ENCODE measurements at regions not wholly inside any gene's neighbourhood (a gene's known extent, or its start where the extent isn't known, plus 50 kb on each side); places are given as distances from the start of the nearest gene placed in this dataset.
A peak's percentile ranks its signal among the peaks of the same experiment; 100 is the strongest.

DNA sequence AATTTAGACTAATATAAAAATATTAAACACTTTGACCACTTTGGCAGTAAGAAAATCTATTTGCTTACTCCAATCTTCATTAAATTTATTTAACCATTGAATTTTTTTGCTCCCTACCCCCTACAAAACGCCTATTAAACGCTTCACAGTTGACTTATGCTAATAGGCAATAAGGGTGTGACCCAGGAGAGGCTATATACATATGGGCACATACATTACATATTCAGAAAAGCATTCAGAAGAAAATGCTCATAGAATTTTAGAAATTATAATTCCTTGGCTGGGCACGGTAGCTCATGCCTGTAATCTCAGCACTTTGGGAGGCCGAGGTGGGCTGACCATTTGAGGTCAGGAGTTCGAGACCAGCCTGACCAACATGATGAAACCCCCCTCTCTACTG is 95.6 kb upstream of the STARD13 start:
- Histone ChIP-seq H3K27me3 (ENCODE audit: control insufficient read depth, insufficient read depth, low read length) (no peaks in the 10 kb centered on the region), H3K4me1 (ENCODE audit: control insufficient read depth, insufficient read depth, low read length) (no peaks in the 10 kb centered on the region), H3K27ac (ENCODE audit: low read depth, low read length) (no peak overlapping the region), H3K4me3 (ENCODE audit: low read depth, low read length) (no peak overlapping the region), H3K36me3 (ENCODE audit: control insufficient read depth, insufficient read depth, low read length) (no peaks in the 10 kb centered on the region), H3K9me3 (ENCODE audit: control insufficient read depth, insufficient read depth, low read length) (no peaks in the 10 kb centered on the region)
- no CpG with 5 or more reads among the region's 5 CpGs for WGBS (ENCODE audit: insufficient coverage)
- DNase-seq (ENCODE audit: low read depth in 4 of 6, low spot score in 6 of 6): no peak

DNA sequence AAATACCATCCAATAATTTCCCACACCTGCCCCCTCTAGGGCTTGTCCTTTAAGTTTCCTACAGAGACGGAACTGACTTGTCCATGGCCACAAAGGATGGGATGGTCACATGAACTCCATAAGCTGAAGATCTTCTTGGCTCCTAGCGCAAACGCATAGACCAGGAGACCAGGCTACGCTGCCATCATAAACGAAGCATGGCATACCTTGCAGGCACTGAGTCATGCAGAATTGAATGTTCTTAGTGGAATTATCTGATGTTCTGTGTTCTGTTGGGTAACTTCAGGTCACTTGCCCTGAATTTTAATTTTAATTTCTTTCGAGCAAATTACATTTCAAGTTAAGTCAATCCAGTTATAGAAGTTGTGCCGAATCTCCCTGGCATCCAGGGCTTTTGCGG is 96.4 kb upstream of the STARD13 start:
- Histone ChIP-seq H3K27me3 (ENCODE audit: control insufficient read depth, insufficient read depth, low read length) (no peaks in the 10 kb centered on the region), H3K4me3 (ENCODE audit: low read depth, low read length) (no peak overlapping the region), H3K36me3 (ENCODE audit: control insufficient read depth, insufficient read depth, low read length) (no peaks in the 10 kb centered on the region), H3K27ac (ENCODE audit: low read depth, low read length) (no peak overlapping the region), H3K4me1 (ENCODE audit: control insufficient read depth, insufficient read depth, low read length) (no peaks in the 10 kb centered on the region), H3K9me3 (ENCODE audit: control insufficient read depth, insufficient read depth, low read length) (no peaks in the 10 kb centered on the region)
- no peak for DNase-seq (ENCODE audit: low read depth in 4 of 6, low spot score in 6 of 6)
- WGBS (ENCODE audit: insufficient coverage): 94% methylated on average over 7 of the region's 8 CpGs

DNA sequence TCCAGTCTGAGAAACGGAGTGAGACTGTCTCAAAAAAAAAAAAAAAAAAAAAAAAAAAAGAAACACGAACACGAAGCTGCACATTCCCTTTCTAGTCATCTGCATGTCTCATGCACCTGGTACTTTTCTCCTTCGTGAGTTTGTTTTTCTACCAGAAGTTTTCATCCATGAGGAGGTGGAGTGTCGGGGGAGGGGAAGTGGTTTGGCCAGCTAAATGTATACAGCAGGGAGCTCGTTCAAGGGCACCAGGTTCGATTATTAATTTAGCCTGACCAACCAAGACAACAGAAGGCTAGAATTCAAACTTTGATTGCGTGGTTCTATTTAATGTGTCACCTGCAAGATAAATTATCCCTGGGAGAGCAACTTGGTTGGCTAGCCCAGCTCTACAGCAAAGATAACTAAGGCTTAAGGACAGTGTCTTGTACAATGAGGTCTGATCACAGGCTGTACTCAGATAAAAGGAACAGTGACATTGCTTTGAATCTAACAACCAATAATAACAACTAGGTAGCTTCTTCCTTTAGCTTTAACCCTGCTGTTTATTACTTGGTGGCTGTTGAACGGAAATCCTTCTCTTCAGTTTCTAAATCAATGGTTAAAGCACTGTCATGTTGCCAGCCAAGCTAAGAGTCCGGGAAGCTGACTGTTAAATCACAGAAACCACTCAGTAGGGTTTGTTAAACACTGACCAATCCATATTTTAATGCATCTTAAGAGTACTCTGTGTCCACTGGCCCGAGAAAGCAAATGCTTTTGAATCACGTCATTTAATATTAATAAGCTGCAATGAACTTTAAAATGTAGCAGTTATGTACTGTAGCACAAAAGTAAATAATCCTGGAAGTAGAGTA is 98.4 kb upstream of the STARD13 start:
- H3K9me3 ChIP-seq (ENCODE audit: control insufficient read depth, insufficient read depth, low read length): no peaks in the 10 kb centered on the region
- no peak overlapping the region for H3K4me3 ChIP-seq (ENCODE audit: low read depth, low read length)
- no peak overlapping the region for H3K27ac ChIP-seq (ENCODE audit: low read depth, low read length)
- H3K27me3 ChIP-seq (ENCODE audit: control insufficient read depth, insufficient read depth, low read length): no peaks in the 10 kb centered on the region
- 31% methylated on average over 2 of the region's 12 CpGs for WGBS (ENCODE audit: insufficient coverage)
- DNase-seq (ENCODE audit: low read depth in 4 of 6, low spot score in 6 of 6): no peak
- H3K36me3 ChIP-seq (ENCODE audit: control insufficient read depth, insufficient read depth, low read length): no peaks in the 10 kb centered on the region
- H3K4me1 ChIP-seq (ENCODE audit: control insufficient read depth, insufficient read depth, low read length): no peaks in the 10 kb centered on the region

DNA sequence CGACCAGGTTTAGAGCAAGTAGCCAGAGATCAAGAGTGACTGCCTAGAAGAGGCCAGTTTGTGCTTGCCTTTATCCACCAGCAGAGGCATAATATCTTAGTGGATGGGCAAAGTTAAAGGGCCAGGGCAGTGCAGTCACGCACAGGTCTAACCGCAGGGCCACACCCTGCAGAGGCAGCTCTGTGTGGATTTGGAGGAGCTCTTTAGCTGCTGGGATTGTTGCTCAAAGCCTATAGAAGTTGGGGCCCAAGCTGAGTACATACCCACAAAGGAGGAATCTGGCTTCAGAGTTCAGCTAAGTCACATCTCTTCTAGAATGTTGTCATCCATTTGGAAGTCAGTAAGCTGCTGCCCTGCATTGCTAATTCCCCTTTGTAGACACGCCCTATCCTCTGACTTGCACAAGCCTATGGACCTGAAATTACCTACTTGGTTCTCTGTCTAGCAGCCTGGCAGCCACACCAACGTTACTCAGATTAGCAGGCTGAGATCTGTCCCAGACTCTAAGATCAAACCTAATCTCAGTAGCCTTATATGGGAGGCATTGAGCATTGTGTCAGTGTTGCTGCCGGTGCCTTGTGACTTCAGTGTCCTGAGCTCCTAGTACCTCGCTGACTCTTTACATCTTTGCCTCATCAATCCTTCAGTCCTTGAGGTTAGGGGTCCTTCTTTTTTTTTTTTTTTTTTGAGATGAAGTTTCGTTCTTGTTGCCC is 102.9 kb upstream of the STARD13 start:
- no peaks in the 10 kb centered on the region for H3K27me3 ChIP-seq (ENCODE audit: control insufficient read depth, insufficient read depth, low read length)
- no peaks in the 10 kb centered on the region for H3K9me3 ChIP-seq (ENCODE audit: control insufficient read depth, insufficient read depth, low read length)
- WGBS (ENCODE audit: insufficient coverage): 93% methylated on average over 4 of the region's 8 CpGs
- H3K4me1 ChIP-seq (ENCODE audit: control insufficient read depth, insufficient read depth, low read length): peaks cover 6% of the 10 kb centered on the region
- H3K4me3 ChIP-seq (ENCODE audit: low read depth, low read length): no peak overlapping the region
- H3K36me3 ChIP-seq (ENCODE audit: control insufficient read depth, insufficient read depth, low read length): no peaks in the 10 kb centered on the region
- no peak for DNase-seq (ENCODE audit: low read depth in 4 of 6, low spot score in 6 of 6)
- no peak overlapping the region for H3K27ac ChIP-seq (ENCODE audit: low read depth, low read length)

DNA sequence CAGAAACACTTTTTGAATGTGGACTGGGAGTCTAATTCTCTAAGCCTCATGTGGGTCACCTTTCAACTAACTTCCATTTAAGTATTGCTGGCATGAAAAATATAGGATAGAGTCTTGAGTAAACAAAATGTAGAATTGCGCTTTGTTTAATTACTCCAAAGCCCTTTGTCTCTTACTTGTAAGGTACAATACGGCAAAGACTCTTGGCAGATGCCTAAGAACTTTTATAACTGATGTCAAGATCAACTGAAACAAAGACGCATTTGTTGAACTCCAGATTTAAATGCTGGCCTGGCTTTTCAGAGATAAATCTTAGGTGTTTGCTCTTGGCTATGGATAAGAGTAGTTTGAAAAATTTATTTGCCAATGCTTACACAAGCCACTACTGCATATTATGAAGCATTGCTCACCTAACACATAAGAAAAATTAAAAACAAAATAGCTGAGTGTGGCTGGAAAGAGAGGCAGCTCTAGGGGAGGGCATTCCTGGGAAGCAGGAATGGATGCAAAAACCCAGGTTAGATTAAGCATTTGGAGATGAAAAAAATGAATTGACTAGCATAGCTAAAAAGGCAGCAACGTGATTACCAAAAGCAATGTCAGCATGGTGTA is 107.3 kb upstream of the STARD13 start:
- peak in 2 of 6 donors; percentile 44 to 49 for DNase-seq (ENCODE audit: low read depth in 4 of 6, low spot score in 6 of 6)
- 82% methylated on average over 1 of the region's 4 CpGs for WGBS (ENCODE audit: insufficient coverage)
- H3K36me3 ChIP-seq (ENCODE audit: control insufficient read depth, insufficient read depth, low read length): no peaks in the 10 kb centered on the region
- H3K4me1 ChIP-seq (ENCODE audit: control insufficient read depth, insufficient read depth, low read length): peaks cover 6% of the 10 kb centered on the region
- no peak overlapping the region for H3K27ac ChIP-seq (ENCODE audit: low read depth, low read length)
- H3K27me3 ChIP-seq (ENCODE audit: control insufficient read depth, insufficient read depth, low read length): no peaks in the 10 kb centered on the region
- peaks cover 4% of the 10 kb centered on the region for H3K9me3 ChIP-seq (ENCODE audit: control insufficient read depth, insufficient read depth, low read length)
- H3K4me3 ChIP-seq (ENCODE audit: low read depth, low read length): no peak overlapping the region

DNA sequence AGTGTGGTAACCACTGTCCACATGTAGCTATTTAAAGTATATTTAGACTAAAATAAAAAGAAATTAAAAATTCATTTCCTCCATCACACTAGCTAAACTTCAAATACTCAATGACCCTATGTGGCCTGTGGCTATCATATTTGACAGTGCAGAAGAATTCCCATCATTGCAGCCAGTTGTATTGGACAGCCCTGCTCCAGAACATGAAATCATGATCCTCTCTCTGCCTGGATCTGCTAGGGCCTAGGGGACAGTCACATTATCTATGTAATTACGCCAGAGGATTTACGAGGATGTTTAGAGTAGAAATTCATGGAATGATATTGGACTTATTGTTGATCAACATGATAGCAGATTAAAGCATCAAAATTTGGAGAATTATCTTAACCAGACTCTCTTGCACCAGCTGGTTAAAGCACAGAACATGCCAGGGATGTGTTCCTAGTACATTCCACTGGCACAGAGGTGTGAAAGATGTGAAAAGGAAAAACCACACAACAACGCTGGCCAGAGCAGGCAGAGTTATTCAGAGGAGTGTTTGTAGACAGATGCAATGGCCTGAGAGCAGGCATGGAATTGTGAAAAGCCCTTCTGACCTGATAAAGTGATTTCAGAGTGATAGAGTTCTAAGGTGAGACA is 108.9 kb upstream of the STARD13 start:
- H3K27ac ChIP-seq (ENCODE audit: low read depth, low read length): no peak overlapping the region
- H3K36me3 ChIP-seq (ENCODE audit: control insufficient read depth, insufficient read depth, low read length): no peaks in the 10 kb centered on the region
- peaks cover 6% of the 10 kb centered on the region for H3K4me1 ChIP-seq (ENCODE audit: control insufficient read depth, insufficient read depth, low read length)
- peak in 1 of 6 donors; percentile 4 for DNase-seq (ENCODE audit: low read depth in 4 of 6, low spot score in 6 of 6)
- no peaks in the 10 kb centered on the region for H3K27me3 ChIP-seq (ENCODE audit: control insufficient read depth, insufficient read depth, low read length)
- peaks cover 4% of the 10 kb centered on the region for H3K9me3 ChIP-seq (ENCODE audit: control insufficient read depth, insufficient read depth, low read length)
- WGBS (ENCODE audit: insufficient coverage): 94% methylated on average over 3 of the region's 3 CpGs
- H3K4me3 ChIP-seq (ENCODE audit: low read depth, low read length): no peak overlapping the region

DNA sequence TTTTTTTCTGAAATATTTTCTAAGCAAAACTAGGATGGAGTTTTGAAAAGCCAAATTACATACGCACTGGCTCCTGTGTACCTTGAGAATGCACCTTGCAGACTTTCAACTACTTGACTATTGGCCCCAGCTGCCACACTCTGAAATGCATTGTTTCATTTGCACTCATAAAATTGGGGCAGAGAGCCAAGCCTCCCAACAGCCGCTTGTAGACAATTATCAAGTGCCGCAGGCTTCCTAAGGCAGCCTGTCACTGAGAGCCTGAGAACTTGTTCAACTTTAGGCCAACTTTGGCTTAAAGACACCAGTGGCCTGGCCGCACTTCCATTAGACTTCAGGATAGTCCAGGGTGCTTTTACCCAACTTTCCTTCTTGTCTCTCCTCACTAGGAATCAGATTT is 115.7 kb upstream of the STARD13 start:
- peak in 1 of 6 donors; percentile 70 for DNase-seq (ENCODE audit: low read depth in 4 of 6, low spot score in 6 of 6)
- WGBS (ENCODE audit: insufficient coverage): 63% methylated on average over 4 of the region's 4 CpGs
- Histone ChIP-seq H3K4me3 (ENCODE audit: low read depth, low read length) (no peak overlapping the region), H3K27me3 (ENCODE audit: control insufficient read depth, insufficient read depth, low read length) (no peaks in the 10 kb centered on the region), H3K4me1 (ENCODE audit: control insufficient read depth, insufficient read depth, low read length) (no peaks in the 10 kb centered on the region), H3K9me3 (ENCODE audit: control insufficient read depth, insufficient read depth, low read length) (peaks cover 4% of the 10 kb centered on the region), H3K27ac (ENCODE audit: low read depth, low read length) (no peak overlapping the region), H3K36me3 (ENCODE audit: control insufficient read depth, insufficient read depth, low read length) (no peaks in the 10 kb centered on the region)

DNA sequence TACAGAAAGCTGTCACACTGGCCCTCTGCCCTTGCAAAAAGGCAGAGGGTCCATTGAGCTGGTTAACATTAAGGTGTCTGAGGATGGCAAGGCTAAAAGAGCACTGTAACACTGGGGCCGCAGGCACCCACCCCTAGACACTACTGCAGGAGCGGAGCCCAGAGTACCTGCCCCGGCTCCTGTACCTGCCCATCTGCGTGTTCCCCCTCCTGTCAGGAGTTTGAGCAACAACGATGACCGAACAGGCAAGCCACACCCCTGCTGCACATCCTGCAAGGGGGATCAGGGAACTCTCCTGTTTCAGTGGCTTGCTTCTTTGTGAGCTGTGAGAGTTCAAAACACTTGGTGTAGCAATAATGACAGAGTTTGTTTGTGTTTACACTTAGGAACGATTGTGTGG is 117.4 kb upstream of the STARD13 start:
- 76% methylated on average over 6 of the region's 7 CpGs for WGBS (ENCODE audit: insufficient coverage)
- H3K4me3 ChIP-seq (ENCODE audit: low read depth, low read length): no peak overlapping the region

DNA sequence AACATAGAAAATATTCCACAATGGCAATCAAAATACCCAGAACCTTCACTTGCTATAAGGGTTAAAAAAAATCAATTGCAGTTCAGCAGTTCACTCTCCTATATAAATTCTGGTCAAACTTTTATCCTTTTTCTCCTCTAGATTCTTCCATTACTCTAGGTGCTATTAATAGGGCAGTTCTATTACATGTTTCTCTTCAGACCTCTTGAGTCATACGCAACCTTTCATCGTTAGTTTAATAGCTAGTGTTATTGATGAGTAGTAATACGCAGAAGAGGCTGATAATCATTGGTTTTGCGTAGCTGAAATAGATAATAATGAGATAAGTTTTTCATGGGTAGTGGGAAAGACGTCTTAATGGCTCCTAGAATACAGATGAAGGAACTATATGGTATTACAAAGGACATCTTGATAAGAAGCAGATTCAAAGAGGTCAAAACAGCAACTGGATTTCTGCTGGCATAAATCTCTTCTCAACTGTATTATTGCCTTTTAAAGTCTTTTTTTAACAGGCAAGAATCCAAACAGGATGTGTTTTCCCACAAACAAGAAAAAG is 118.3 kb upstream of the STARD13 start:
- Histone ChIP-seq H3K27ac (ENCODE audit: low read depth, low read length) (no peak overlapping the region), H3K36me3 (ENCODE audit: control insufficient read depth, insufficient read depth, low read length) (no peaks in the 10 kb centered on the region), H3K27me3 (ENCODE audit: control insufficient read depth, insufficient read depth, low read length) (no peaks in the 10 kb centered on the region), H3K4me1 (ENCODE audit: control insufficient read depth, insufficient read depth, low read length) (no peaks in the 10 kb centered on the region), H3K4me3 (ENCODE audit: low read depth, low read length) (no peak overlapping the region), H3K9me3 (ENCODE audit: control insufficient read depth, insufficient read depth, low read length) (no peaks in the 10 kb centered on the region)
- WGBS (ENCODE audit: insufficient coverage): 94% methylated on average over 4 of the region's 5 CpGs
- DNase-seq (ENCODE audit: low read depth in 4 of 6, low spot score in 6 of 6): peak in 1 of 6 donors; percentile 19

More for the DNA sequence above, 117.4 kb upstream of the STARD13 start:
- Histone ChIP-seq H3K36me3 (ENCODE audit: control insufficient read depth, insufficient read depth, low read length) (no peaks in the 10 kb centered on the region), H3K27ac (ENCODE audit: low read depth, low read length) (no peak overlapping the region), H3K4me1 (ENCODE audit: control insufficient read depth, insufficient read depth, low read length) (no peaks in the 10 kb centered on the region), H3K27me3 (ENCODE audit: control insufficient read depth, insufficient read depth, low read length) (no peaks in the 10 kb centered on the region), H3K9me3 (ENCODE audit: control insufficient read depth, insufficient read depth, low read length) (no peaks in the 10 kb centered on the region)
- DNase-seq (ENCODE audit: low read depth in 4 of 6, low spot score in 6 of 6): no peak
